NCI-H146 (cell line): ENCODE measurements at regions not wholly inside any gene's neighbourhood (a gene's known extent, or its start where the extent isn't known, plus 50 kb on each side); places are given as distances from the start of the nearest gene placed in this dataset.
"Not testable (repeated sequence)": the region's sequence is repeated elsewhere in the genome, so short reads cannot be mapped to it uniquely, and the experiment has no call there.

ENCODE experiments used
- DNase-seq: peaks from one replicate; lab custom pipeline; 2025; lab: John Stamatoyannopoulos, UW

GRCh38 chr9:29160763-29161353, 1587.6 kb upstream of the C9orf72 start:
- peak; percentile 92 for DNase-seq

GRCh38 chr9:29174136-29174535, 1600.9 kb upstream of the C9orf72 start:
- no peak for DNase-seq

- no peak for DNase-seq
Observed at GRCh38 chr9:29176231-29176630, 1603.0 kb upstream of the C9orf72 start.

GRCh38 chr9:29176786-29177185, 1603.5 kb upstream of the C9orf72 start:
- no peak for DNase-seq

- DNase-seq: no peak
Observed at GRCh38 chr9:29183971-29184370, 1610.7 kb upstream of the C9orf72 start.

GRCh38 chr9:29188771-29189170, 1615.5 kb upstream of the C9orf72 start:
- DNase-seq: not testable (repeated sequence)

- DNase-seq: not testable (repeated sequence)
Observed at GRCh38 chr9:29189221-29189620, 1615.9 kb upstream of the C9orf72 start.

GRCh38 chr9:29198861-29199260, 1625.6 kb upstream of the C9orf72 start:
- no peak for DNase-seq

GRCh38 chr9:29199975-29200374, 1626.7 kb upstream of the C9orf72 start:
- no peak for DNase-seq

GRCh38 chr9:29200650-29201049, 1627.4 kb upstream of the C9orf72 start:
- DNase-seq: no peak

GRCh38 chr9:29203244-29203930, 1630.1 kb upstream of the C9orf72 start:
- no peak for DNase-seq

GRCh38 chr9:29208670-29209069, 1635.4 kb upstream of the C9orf72 start:
- DNase-seq: peak; percentile 31

- DNase-seq: peak; percentile 26
Observed at GRCh38 chr9:29209748-29210291, 1636.5 kb upstream of the C9orf72 start.

GRCh38 chr9:29211003-29211579, 1637.8 kb upstream of the C9orf72 start:
- peak; percentile 72 for DNase-seq

GRCh38 chr9:29211580-29212396, 1638.5 kb upstream of the C9orf72 start:
- peak; percentile 84 for DNase-seq

- peak; percentile 82 for DNase-seq
Observed at GRCh38 chr9:29212397-29213387, 1639.4 kb upstream of the C9orf72 start.

GRCh38 chr9:29213417-29214153, 1640.3 kb upstream of the C9orf72 start, which contains the start of gene LINGO2:
Gene LINGO2, minus strand, starts transcription at chr9:29213601.
- DNase-seq: peak; percentile 92

GRCh38 chr9:29214154-29214689, 1640.9 kb upstream of the C9orf72 start:
- peak; percentile 97 for DNase-seq

GRCh38 chr9:29214690-29215253, 1641.5 kb upstream of the C9orf72 start:
- DNase-seq: peak; percentile 72

GRCh38 chr9:29217966-29218365, 1644.7 kb upstream of the C9orf72 start:
- no peak for DNase-seq
